ENCODE measurements at regions not wholly inside any gene's neighbourhood (a gene's known extent, or its start where the extent isn't known, plus 50 kb on each side); places are given as distances from the start of the nearest gene placed in this dataset.

- TF ChIP-seq CTCF (IDR thresholded peaks at IDR 0.05) (no peak), EZH2 (IDR thresholded peaks at IDR 0.05; ENCODE audit: borderline replicate concordance, insufficient read depth, low read depth, low read length, poor library complexity, severe bottlenecking) (no peak)
Observed at GRCh38 chr10:57775250-57775649, 492.4 kb downstream of the IPMK start.
